Frontal cortex (tissue), 3 donors: ENCODE measurements at regions not wholly inside any gene's neighbourhood (a gene's known extent, or its start where the extent isn't known, plus 50 kb on each side); places are given as distances from the start of the nearest gene placed in this dataset.

Experiments
- DNase-seq, 2 donors: peaks; one replicate each; pipeline ENCODE4 v3.0.0; 2012; ENCODE audit warnings: low spot score in 2 of 2
- FAIRE-seq: peaks from 2 replicates; lab custom pipeline; 2012; peaks lifted over from hg19 to GRCh38; lab: Jason Lieb, UNC
- donor health status: control.
- donor health status: control.
- donor health status: control.

DNA sequence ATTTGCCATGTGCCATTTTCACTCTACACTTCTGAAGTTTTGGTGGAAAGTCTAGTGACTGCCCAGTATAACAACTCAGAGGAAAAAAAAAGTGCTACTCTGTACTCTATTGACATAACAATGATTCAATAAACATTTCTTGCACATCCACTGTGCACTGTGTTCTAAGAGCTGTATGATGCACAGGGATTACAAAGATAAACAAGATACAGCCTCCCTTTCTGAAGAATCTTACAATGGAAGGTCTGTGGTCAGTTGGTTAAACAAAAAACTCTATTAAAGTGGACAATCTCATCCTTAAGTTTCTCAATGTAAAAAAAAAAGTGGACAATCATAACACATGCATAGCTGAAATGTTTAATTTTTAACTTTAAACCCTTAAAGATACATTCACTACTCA, 105.7 kb upstream of the RASSF8 start:
- no peak for DNase-seq

DNA sequence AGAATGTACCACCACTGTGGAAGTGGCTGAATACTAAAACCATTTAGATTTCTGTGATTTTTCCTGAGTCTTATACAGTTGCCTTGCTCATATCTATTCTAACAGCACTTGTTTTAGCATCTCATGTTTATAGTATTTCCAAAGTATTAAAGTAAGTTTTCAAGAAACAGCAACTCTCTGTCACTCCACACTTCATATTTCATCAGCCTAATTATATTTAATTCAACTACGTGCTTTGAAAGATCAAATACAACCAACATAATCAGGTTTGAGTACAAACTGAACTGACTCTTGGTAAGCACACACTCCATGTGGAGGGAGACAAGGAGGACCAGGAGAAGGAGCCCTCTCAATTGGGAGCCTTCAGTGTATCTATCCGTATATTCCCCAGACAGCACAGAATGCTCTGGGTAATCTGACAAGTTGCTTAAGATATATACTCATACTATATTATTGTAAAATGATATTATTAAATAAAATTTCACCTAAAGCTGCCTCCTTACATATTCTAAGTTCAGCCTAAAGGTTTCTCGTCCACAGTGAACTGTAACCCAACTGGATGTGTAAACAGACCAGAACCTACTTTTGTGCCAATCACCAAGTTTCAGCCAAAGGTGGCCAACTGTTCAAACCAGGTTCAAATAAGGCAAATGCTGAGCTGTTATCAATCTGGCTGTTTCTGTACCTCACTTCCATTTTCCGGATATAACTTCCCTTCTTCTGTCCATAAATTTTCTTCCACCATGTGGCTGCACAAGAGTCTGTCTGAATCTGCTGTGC, 105.0 kb upstream of the RASSF8 start:
- FAIRE-seq = no peak
- no peak for DNase-seq

More for the DNA sequence above, 105.7 kb upstream of the RASSF8 start:
- FAIRE-seq = no peak

DNA sequence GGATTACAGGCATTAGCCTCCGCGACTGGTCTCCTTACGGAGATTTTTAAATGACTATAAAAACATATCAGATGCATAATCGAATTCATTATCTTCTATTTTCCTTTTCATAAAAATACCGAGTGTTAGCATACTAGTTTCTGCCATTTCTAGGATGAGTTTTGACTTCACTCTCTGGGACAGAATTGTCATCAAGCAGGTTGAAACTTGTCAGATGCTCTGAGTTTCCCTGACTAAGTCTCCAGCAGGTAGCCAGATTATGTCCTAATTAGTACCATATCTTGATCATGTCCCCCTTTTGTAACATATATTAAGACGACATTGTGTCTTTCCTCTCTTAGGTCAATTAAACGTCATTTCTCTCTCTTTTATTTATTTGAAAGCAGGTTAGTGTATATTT, 103.5 kb upstream of the RASSF8 start:
- DNase-seq (no peak), FAIRE-seq (no peak)

DNA sequence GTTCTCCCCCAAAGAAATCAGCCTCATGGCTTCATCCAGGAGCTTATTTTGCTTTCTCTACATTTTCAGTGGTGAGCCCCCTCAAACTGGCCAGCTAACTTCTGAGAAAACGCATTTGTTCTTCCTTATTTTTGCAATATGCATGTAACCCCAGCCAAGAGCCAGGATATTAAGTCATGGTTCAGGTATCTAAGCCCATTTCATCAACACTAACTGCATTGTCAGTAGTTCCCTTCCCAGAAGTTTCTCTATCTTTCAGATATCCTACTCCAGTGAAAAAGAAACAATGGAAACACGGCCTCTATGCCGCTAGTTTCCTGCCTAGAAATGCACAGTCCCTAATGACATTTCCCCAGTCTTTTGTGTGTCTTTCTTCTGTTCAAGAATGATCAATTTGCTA, 102.8 kb upstream of the RASSF8 start:
- no peak for FAIRE-seq
- DNase-seq = no peak

DNA sequence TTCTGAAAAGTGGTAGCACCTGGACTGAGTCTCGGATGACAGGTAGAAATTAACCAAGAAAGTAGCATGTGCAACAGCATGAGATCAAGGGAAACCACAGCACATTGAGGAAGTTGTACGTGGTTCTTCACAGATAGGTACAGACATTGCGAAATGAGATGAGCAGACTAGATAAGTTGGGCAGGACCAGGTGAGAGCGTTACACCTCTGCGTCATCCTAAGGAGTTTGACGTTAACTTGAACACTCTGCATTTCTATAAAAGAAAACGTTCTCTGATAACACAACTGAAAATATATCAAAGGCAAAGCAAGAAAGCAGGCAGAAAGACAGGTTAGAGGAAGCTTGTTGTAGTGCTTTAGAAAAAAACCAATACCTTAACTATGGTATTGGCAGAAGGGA, 98.5 kb upstream of the RASSF8 start:
- DNase-seq (no peak), FAIRE-seq (no peak)

DNA sequence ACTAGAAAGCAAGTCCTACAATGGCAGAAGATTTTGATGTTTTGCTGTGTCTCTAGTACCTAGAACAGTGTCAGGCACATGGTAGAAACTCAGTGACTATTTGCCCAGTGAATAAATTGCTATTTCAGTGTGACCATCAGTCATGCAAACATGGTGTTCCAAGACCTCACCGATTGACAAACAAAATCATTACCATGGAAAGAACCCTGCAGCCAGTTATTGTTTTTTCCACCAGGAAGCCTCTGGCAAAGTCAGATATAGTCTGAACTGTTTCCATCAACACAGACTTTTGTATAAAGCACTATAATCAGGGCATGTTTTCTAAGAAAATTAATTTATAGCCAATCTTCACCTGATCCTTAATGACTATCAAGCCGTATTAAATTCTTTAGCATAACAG, 97.3 kb upstream of the RASSF8 start:
- no peak for DNase-seq
- FAIRE-seq = no peak

DNA sequence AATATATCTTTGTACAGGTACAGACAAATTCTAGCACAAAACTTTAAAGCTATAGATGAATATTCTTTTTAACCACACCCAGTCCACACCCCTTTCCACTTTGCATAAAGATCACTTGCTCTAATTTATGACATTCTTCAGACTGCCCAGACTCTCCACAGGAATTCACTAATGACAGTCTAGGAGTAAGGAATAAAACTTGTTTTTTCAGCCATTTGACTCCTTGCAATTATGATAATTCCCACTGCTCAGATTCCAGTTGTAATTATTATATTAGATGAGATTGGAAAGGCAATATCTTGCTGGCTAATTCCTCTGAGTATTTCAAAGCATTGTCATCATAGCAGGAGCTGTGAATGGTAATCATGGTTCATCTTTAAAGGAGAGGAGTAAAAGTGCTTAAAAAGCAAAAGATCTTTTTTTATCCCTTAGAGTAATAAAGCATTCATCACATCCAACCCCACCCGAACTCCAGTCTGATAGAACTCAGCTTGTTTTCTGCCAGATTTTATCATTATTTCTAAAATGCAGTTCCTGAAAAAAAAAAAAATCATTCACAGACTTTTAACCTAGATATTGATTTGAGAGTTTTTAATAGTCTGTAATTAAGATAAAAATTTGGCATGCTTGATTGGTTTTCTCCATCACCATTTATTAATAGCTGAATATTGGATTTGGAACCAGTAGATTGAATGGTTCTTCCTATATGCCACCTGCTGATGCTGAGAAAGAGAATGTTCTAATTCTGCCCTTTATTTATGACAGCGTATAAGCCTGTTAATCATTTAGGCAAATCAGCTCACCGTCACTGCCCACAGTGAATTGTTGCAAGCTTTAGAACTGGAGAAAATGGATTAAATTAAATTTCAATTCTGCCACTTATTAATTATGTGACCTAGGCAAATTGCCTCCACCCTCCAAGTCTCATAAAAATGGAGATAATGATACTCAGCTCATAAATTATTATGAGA, 93.9 kb upstream of the RASSF8 start:
- FAIRE-seq (no peak), DNase-seq (no peak)

DNA sequence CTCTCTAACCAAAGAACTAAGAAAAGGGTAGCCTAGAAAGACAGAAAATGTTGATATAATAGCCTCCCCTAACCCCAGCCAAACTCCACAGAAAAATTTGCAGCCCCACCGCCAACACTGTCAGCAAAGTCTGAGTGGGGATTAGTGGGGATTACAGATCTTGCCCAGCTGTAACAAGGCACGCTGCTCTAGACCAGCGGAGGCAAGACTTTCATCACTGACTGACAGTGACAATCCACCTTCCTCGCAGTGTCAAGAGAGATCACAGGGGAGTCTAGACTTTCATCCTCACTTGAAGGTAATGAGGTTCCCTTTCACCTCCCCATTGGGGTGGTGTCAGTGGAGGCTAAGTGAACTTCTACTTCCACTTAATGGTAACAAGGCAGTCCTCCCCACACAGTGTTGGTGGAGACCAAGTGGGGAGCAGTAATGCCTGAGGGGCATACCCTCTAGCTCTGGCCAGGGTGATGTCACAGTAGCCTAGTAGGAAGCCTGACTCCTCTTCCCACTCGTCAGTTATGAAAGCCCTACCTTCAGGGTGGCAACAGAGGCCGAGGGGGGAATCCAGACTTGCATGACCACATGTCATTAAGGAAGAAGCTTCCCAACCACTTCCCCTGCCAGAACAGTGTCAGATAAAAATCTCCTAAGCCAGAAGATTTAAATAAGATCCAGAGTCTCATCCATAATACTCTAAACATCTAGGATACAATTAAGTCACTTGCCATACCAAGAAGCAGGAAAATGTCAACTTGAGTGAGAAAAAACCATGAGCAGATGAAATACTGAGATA, 91.7 kb upstream of the RASSF8 start:
- DNase-seq (no peak), FAIRE-seq (no peak)

DNA sequence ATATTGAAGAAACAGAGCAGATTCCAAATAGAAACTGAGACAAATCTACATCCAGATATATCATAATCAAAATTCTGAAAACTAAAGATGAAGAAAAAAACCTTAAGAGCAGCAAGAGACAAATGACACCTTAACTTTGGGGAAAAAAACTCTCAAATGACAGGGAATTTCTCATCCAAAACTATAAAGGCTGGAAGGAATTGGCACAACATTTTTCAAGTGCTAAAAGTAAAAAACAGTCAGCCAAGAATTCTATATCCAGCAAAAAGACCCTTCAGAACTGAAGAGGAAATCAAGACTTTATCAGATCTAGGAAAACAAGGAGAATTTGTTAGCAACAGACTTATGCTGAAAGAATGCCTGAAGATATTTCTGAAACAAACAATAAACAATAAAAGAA, 90.3 kb upstream of the RASSF8 start:
- FAIRE-seq (no peak), DNase-seq (no peak)

DNA sequence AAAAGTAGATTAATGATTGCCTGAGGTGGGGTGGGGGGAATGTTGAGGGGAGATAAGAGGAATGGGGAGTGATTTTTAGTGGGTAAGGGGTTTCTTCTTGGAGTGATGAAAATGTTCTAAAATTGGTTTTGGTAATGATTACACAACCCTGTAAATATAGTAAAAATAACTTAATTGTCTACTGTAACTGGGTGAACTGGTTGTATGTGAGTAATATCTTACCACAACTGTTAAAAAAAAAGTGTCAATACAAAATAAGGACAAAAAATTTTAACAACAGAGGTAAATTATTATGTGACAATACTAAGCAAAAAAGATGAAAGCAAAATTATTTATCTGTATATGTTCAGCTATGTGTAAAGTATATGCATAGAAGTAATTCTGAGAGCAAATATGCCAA, 86.3 kb upstream of the RASSF8 start:
- FAIRE-seq (no peak), DNase-seq (no peak)

DNA sequence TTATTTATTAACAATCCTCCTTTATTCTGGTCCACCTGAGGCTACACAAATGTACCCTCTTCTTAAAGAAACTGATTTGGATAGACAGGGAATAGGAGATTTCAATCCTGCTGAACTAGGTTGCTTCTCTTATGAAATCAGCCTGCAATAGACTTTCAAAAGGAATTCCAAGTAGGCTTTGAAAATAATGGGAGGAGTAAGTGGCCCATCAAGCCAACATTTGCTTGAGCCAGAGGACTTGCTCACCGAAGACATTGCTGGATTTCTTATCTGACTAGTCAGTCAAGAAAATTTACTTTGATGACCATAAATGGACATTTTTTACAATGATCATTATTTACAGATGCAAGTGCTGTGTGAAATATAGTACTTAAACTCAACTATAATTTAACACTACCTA, 82.8 kb upstream of the RASSF8 start:
- no peak for FAIRE-seq
- no peak for DNase-seq

DNA sequence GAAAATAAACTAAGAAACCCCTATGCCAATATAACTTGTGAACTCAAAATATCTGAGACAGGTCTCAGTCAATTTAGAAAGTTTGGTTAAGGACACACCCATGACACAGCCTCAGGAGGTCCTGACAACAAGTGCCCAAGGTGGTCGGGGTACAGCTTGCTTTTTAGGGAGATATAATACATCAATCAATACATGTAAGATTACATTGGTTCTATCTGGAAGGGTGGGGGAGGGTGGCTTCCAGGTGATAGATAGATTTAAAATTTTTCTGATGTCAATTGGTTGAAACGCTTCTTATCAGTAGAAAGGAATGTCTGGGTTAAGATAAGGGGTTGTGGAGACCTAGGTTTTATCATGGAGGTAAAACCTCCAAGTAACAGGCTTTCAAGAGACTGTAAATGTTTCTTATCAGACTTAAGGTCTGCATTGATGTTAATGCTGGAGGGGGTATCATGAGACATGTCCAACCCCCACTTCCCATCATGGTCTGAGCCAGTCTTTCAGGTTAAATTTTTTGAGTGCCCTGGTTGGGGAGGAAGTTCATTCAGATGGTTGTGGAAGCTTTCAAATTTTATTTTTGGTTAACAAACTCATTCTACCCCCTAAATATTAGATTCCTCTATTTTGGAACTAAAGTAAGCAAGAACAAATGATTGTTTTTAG, 82.0 kb upstream of the RASSF8 start:
- FAIRE-seq (no peak), DNase-seq (no peak)

DNA sequence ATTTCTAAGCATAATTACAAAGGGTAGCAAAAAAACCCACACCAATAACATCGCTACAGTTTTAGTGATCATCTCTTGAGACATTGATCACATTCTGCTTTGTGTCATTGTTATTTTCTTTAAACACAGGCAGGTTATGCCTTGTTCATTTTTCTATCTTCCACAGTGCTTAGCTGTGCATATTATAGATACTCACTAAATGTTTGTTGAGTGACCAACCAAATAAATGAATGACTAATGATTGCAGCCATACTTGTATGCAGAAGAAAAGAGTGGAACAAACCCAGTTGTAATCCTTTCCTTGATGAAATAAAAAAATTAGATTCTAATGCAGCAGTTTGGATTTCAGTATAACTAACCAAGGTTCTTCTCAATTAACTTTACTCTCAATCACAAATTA, 81.0 kb upstream of the RASSF8 start:
- FAIRE-seq (no peak), DNase-seq (no peak)

DNA sequence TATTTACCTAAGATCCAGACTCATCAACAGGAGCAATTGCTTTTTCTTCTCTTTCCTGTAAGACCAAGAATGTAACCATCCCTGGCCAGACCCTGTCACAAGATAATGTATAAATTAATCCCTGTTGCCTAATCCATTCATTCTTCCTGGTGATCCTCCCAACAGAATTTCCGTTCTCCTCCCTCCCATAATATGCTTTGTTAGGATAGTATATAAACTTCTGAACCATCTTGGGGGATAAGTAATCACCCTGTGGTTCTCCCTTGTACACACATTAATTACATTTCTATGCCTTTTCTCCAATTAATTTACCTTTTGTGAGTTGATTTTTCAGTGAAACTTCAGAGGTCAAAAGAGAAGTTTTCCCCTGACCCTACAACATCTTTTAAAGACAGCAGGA, 76.2 kb upstream of the RASSF8 start:
- FAIRE-seq (no peak), DNase-seq (no peak)

DNA sequence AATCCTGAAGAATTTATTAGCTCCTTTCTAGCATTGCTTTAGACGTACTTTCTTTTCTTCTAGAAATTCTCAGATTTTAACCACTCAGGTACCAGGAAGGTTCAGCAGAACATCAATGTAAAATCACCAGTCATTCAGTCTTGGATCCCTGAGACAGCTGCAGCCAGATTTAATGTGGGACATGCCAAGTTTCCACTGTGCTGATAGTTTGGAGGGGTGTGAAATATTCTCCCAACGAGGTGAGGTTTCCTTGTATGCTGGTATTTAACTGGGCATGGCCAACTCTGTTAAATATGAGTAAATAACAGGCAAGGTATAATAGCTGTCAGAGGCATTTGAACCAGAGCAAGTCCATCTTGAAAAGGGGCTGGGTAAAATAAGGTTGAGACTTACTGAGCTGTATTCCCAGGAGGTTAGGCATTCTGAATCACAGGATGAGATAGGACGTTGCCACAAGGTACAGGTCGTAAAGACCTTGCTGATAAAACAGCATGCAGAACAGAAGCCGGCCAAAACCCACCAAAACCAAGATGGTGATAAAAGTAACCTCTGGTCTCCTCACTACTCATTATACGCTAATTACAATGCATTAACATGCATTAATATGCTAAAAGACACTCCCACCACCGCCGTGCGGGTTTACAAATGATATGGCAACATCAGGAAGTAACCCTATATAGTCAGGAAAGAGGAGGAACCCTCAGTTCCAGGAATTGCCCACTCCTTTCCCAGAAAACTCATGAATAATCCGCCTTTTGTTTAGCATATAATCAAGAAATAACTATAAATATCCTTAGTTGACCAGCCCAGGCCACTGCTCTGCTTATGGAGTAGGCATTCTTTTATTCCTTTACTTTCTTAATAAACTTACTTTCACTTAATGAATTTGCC, 75.2 kb upstream of the RASSF8 start:
- DNase-seq = no peak
- FAIRE-seq = no peak

DNA sequence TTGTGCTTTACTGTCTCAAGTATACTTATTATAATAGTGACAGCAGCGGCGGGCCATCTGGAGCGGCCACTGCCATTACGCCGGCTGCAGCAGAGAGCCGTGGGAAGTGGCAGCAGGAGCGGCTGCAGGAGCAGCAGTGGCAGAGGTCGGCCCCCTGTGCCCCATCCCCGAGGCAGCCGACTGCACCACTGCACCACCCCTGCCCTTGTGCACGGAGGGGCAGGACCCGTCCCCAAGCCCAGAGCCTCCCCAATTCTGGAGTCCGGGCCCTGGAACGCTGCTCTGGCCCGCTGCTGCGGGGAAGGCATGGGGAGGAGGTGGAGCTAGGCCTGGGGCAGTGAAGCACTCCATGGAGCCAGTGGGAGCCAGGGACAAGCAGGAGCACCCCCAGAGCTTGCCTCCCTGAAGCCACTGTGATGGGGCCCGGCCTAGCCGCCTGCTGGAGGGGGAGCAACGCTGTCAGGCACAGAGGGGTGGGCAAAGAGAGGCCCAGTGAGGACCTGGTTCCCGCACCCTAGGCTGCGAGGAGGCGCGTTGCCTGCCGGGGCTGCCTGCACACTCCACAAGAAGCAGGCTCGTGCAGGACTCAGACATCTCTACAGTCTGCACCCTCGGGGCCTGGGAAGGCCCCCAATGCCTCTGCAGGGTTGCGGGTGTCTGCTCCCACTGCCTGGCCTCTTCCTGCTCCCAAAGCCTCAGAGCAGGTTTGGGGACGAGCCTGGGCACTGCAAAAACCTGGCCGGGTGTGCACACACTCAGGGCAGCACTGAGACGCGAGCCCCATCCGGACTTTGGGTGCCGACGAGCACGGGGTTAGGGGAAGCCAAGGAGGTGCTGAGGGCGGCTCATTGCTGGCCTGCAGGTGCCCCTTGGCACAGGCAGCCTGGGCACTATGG, 74.2 kb upstream of the RASSF8 start:
- FAIRE-seq (no peak), DNase-seq (no peak)

DNA sequence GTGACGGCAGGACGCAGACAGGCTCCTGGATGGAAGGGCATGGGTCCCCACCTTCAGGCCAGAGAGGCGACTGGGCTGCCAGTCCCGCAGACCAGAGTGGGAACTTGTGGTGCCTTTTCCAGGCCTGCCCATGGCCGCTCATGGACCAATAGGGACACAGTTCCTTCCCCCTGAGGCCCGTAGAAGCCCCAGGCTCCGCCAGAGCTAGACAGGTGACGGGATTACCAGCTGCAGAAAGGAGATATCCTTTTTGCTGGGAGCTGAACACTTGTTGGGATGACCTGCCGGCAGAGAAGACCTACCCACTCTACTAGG, 73.6 kb upstream of the RASSF8 start:
- no peak for DNase-seq
- no peak for FAIRE-seq

DNA sequence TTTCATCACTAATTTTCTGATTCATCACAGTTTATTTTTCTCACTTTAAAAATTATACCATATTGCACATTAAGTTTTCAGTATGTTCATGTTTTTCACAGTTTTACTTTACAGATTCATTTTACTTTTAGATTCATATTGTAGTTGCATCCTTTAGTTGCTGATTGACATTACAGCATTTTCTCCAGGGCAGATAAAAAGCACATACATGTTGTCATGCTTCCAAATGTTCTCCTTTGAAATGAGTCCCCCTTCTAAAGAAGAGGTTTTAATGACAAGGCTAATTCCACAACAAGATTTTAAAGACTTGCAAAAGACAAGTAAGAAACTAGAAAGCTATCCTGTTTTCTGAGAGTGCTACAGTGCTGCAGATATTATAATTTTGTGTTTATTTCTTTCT, 72.1 kb upstream of the RASSF8 start:
- FAIRE-seq (no peak), DNase-seq (no peak)
